ENCODE measurements at regions not wholly inside any gene's neighbourhood (a gene's known extent, or its start where the extent isn't known, plus 50 kb on each side); places are given as distances from the start of the nearest gene placed in this dataset.
A peak's percentile ranks its signal among the peaks of the same experiment; 100 is the strongest.

DNA sequence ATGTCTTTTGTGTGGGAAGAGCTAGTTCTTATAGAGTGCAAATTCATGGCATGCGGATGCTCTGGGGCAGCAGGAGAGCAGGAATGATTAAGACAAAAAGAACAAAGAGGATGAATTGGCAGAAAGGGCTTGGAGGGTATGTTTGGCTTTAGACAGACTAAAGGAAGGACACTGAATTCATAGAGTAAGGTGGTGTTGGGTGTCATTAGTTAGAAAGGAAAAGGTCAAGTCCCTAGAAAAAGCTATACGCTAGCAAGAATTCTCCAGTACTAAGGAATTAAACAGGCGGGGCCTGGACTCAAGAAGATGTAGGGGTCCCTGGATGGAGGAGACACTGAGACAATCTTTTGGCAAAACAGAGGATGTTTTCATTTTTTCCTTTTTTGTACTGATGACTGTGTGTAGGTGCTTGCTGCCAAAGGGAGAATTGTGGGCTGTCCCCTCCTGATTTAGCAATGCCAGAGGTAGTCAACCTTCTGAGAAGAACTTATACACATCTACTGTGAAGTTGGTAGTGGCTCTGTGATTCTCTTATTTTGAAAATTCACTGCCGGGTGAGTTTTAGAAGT lies 391.0 kb downstream of the SPRY1 start:
- ChIA-PET CTCF (no interaction called here), POLR2A (no interaction called here)
- TF ChIP-seq EMX1 (CRISPR knock-in tag; IDR thresholded peaks at IDR 0.05) (no peak), NFE2L1 (CRISPR knock-in tag; IDR thresholded peaks at IDR 0.05) (peak; percentile 60; the same call in 1 of the 2 replicates)
- Mint-ChIP-seq H3K36me3 (no peaks in the 10 kb centered on the region), H3K4me3 (no peak overlapping the region), H3K27me3 (ENCODE audit: low read depth) (no peaks in the 10 kb centered on the region), H3K4me1 (peaks cover 46% of the 10 kb centered on the region), H3K9me3 (peaks cover 10% of the 10 kb centered on the region), H3K27ac (peak overlapping the region; percentile 38; the same call in 1 of the 2 replicates)
- no peak for DNase-seq (ENCODE audit: low spot score)
- ATAC-seq: peak; percentile 16; the same call in 1 of the 2 replicates

DNA sequence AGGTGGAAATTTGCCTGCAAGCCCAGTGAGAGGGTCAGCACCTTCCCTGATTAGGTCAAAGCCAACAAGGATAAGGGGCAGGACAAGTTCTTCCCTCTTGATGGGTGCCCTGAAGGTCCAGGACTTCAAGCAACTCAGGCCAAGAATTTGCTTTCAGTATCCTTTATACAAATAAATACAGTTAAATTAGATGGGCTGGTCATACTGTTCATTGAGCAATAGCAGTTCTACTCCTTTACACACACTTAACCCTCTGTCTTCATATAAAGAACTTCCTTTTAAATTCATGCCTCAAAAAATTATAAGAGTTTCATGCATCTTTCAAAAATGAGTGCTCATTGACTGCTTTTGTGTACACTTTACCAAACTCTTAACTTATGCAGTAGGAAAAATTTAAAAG lies 392.0 kb downstream of the SPRY1 start:
- peaks cover 43% of the 10 kb centered on the region for H3K4me1 Mint-ChIP-seq
- POLR2A ChIA-PET: no interaction called here
- H3K9me3 Mint-ChIP-seq: peaks cover 10% of the 10 kb centered on the region
- TF ChIP-seq, protein P1, sequence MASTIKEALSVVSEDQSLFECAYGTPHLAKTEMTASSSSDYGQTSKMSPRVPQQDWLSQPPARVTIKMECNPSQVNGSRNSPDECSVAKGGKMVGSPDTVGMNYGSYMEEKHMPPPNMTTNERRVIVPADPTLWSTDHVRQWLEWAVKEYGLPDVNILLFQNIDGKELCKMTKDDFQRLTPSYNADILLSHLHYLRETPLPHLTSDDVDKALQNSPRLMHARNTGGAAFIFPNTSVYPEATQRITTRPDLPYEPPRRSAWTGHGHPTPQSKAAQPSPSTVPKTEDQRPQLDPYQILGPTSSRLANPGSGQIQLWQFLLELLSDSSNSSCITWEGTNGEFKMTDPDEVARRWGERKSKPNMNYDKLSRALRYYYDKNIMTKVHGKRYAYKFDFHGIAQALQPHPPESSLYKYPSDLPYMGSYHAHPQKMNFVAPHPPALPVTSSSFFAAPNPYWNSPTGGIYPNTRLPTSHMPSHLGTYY (CRISPR knock-in tag; IDR thresholded peaks at IDR 0.05): no peak
- TF ChIP-seq, protein P2, sequence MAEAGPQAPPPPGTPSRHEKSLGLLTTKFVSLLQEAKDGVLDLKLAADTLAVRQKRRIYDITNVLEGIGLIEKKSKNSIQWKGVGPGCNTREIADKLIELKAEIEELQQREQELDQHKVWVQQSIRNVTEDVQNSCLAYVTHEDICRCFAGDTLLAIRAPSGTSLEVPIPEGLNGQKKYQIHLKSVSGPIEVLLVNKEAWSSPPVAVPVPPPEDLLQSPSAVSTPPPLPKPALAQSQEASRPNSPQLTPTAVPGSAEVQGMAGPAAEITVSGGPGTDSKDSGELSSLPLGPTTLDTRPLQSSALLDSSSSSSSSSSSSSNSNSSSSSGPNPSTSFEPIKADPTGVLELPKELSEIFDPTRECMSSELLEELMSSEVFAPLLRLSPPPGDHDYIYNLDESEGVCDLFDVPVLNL (CRISPR knock-in tag; IDR thresholded peaks at IDR 0.05; ENCODE audit: borderline replicate concordance, low read depth): no peak
- no peak for TF ChIP-seq EMX1 (CRISPR knock-in tag; IDR thresholded peaks at IDR 0.05)
- TF ChIP-seq SOX15 (CRISPR knock-in tag; IDR thresholded peaks at IDR 0.05): no peak
- TF ChIP-seq, protein P3, sequence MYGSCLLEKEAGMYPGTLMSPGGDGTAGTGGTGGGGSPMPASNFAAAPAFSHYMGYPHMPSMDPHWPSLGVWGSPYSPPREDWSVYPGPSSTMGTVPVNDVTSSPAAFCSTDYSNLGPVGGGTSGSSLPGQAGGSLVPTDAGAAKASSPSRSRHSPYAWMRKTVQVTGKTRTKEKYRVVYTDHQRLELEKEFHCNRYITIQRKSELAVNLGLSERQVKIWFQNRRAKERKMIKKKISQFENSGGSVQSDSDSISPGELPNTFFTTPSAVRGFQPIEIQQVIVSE (CRISPR knock-in tag; IDR thresholded peaks at IDR 0.05; ENCODE audit: borderline replicate concordance): no peak
- TF ChIP-seq ZNF138 (CRISPR knock-in tag; conservative IDR thresholded peaks at IDR 0.05): no peak
- TF ChIP-seq ATF1 (CRISPR knock-in tag; IDR thresholded peaks at IDR 0.05): no peak
- TF ChIP-seq, protein P4, sequence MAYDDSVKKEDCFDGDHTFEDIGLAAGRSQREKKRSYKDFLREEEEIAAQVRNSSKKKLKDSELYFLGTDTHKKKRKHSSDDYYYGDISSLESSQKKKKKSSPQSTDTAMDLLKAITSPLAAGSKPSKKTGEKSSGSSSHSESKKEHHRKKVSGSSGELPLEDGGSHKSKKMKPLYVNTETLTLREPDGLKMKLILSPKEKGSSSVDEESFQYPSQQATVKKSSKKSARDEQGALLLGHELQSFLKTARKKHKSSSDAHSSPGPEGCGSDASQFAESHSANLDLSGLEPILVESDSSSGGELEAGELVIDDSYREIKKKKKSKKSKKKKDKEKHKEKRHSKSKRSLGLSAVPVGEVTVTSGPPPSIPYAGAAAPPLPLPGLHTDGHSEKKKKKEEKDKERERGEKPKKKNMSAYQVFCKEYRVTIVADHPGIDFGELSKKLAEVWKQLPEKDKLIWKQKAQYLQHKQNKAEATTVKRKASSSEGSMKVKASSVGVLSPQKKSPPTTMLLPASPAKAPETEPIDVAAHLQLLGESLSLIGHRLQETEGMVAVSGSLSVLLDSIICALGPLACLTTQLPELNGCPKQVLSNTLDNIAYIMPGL (CRISPR knock-in tag; IDR thresholded peaks at IDR 0.05): no peak
- no peak for ATAC-seq
- CTCF ChIA-PET: no interaction called here
- H3K36me3 Mint-ChIP-seq: no peaks in the 10 kb centered on the region
- no peak overlapping the region for H3K4me3 Mint-ChIP-seq
- H3K27ac Mint-ChIP-seq: no peak overlapping the region
- no peaks in the 10 kb centered on the region for H3K27me3 Mint-ChIP-seq (ENCODE audit: low read depth)
- DNase-seq (ENCODE audit: low spot score): no peak

DNA sequence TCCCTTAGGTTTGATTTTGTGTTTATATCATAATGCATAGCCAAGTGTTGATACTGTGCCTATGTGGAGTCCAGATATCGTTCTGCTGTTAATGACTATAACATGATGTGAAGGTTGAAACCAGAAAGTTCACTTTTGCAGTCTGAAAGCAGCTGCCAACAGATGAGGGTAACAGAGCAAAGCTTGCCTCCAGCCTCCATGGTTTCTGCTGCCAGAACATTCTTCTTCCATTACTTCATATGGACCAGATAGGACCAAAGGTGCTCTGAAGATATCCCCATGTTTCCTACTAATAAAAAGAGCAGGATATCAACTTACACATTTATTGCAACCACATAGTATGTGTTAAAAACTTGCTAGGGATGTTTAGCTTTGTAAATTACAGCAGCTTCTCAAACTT lies 394.1 kb downstream of the SPRY1 start:
- TF ChIP-seq, protein P5, sequence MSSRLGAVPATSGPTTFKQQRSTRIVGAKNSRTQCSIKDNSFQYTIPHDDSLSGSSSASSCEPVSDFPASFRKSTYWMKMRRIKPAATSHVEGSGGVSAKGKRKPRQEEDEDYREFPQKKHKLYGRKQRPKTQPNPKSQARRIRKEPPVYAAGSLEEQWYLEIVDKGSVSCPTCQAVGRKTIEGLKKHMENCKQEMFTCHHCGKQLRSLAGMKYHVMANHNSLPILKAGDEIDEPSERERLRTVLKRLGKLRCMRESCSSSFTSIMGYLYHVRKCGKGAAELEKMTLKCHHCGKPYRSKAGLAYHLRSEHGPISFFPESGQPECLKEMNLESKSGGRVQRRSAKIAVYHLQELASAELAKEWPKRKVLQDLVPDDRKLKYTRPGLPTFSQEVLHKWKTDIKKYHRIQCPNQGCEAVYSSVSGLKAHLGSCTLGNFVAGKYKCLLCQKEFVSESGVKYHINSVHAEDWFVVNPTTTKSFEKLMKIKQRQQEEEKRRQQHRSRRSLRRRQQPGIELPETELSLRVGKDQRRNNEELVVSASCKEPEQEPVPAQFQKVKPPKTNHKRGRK (CRISPR knock-in tag; IDR thresholded peaks at IDR 0.05; ENCODE audit: borderline replicate concordance): no peak
- TF ChIP-seq ZNF317 (CRISPR knock-in tag; IDR thresholded peaks at IDR 0.05; ENCODE audit: borderline replicate concordance, low read depth) (no peak), TEAD1 (CRISPR knock-in tag; IDR thresholded peaks at IDR 0.05) (no peak)
- H3K9me3 Mint-ChIP-seq: peaks cover 7% of the 10 kb centered on the region
- CTCF ChIA-PET: interaction anchor here (0.9 kb wide), 1 partner anchor 18 kb away, joined by 4 read pairs; no protein-coding TSS in a partner anchor
- POLR2A ChIA-PET: no interaction called here
- H3K4me3 Mint-ChIP-seq: no peak overlapping the region
- H3K27ac Mint-ChIP-seq: no peak overlapping the region
- peaks cover 22% of the 10 kb centered on the region for H3K4me1 Mint-ChIP-seq
- no peaks in the 10 kb centered on the region for H3K27me3 Mint-ChIP-seq (ENCODE audit: low read depth)
- peaks cover 2% of the 10 kb centered on the region; the same call in 1 of the 2 replicates for H3K36me3 Mint-ChIP-seq
- DNase-seq (ENCODE audit: low spot score) (no peak), ATAC-seq (no peak)

Data from WTC11 (cell line).